ENCODE measurements at regions not wholly inside any gene's neighbourhood (a gene's known extent, or its start where the extent isn't known, plus 50 kb on each side); places are given as distances from the start of the nearest gene placed in this dataset.

GRCh38 chr3:31048143-31048542 is 153.7 kb upstream of the GADL1 start:
- Histone ChIP-seq H4K91ac (ENCODE audit: insufficient read depth, low read depth, low read length) (no peak overlapping the region), H3K4me3 (ENCODE audit: insufficient read depth, low read depth, low read length) (no peak overlapping the region), H3K23ac (ENCODE audit: low read depth, low read length) (no peak overlapping the region), H3K79me1 (ENCODE audit: low read depth in 1 of 2, low read length in 2 of 2) (no peaks in the 10 kb centered on the region), H3K27me3 (ENCODE audit: control insufficient read depth, insufficient read depth, low read length) (no peaks in the 10 kb centered on the region; the same call in 1 of the 2 replicates), H2BK20ac (ENCODE audit: low read depth, low read length) (no peak overlapping the region), H4K20me1 (ENCODE audit: insufficient read depth, low read length) (no peaks in the 10 kb centered on the region), H2BK5ac (ENCODE audit: low read depth, low read length, poor library complexity, severe bottlenecking) (no peak overlapping the region), H2BK15ac (ENCODE audit: low read depth, low read length) (no peak overlapping the region), H2BK120ac (ENCODE audit: low read depth, low read length) (no peak overlapping the region), H3K9ac (ENCODE audit: low read depth, low read length) (no peak overlapping the region), H3K9me1 (ENCODE audit: insufficient read depth, low read length) (no peaks in the 10 kb centered on the region), H3K4me1 (ENCODE audit: control insufficient read depth, insufficient read depth, low read length) (no peaks in the 10 kb centered on the region), H3K36me3 (ENCODE audit: control insufficient read depth, insufficient read depth, low read length) (no peaks in the 10 kb centered on the region), H3K9me3 (ENCODE audit: control insufficient read depth, insufficient read depth, low read length) (peaks cover under 1% of the 10 kb centered on the region; the same call in 1 of the 2 replicates), H3K27ac (ENCODE audit: insufficient read depth, low read length) (no peak overlapping the region), H4K5ac (ENCODE audit: low read depth, low read length) (no peak overlapping the region), H4K8ac (ENCODE audit: low read depth in 2 of 2, low read length in 2 of 2) (no peak overlapping the region), H2AFZ (replicated peaks; ENCODE audit: low read length, poor library complexity) (no peak overlapping the region), H3K14ac (replicated peaks; ENCODE audit: low read depth, low read length) (no peak overlapping the region), H2AK5ac (ENCODE audit: low read depth, low read length) (no peak overlapping the region), H3K4me2 (ENCODE audit: low read depth, low read length) (no peak overlapping the region), H3K4ac (ENCODE audit: low read depth, low read length) (no peak overlapping the region), H3K18ac (ENCODE audit: low read depth, low read length) (no peak overlapping the region), H3K56ac (ENCODE audit: extremely low read depth, insufficient read depth, low read length) (no peak overlapping the region), H2AK9ac (replicated peaks; ENCODE audit: low read depth, low read length, poor library complexity) (no peak overlapping the region)
- DNase-seq (no peak), ATAC-seq (ENCODE audit: low read depth) (no peak)
- intact Hi-C loops (cut with micrococcal nuclease) (no loop called here), in situ Hi-C loops (cut with MboI; ENCODE audit: low sequenced_read_pairs) (no loop called here), dilution Hi-C loops (cut with HindIII; ENCODE audit: low sequenced_read_pairs, unreplicated experiment) (no loop called here)
- POLR2A ChIA-PET (ENCODE audit: unreplicated experiment) = no interaction called here
- CTCF ChIA-PET = no interaction called here
- BruUV-seq (replicated peaks) = no TSS peak
- TF ChIP-seq POLR2A (IDR thresholded peaks at IDR 0.05; ENCODE audit: low read depth, low read length) (no peak), CHD1 (IDR thresholded peaks at IDR 0.05; ENCODE audit: low read depth, low read length) (no peak), RFX5 (IDR thresholded peaks at IDR 0.05; ENCODE audit: low read depth, low read length) (no peak)
- no CpG with 5 or more reads among the region's 2 CpGs for WGBS, 2 experiments (ENCODE audit: extremely low coverage in 2 of 2, insufficient read length in 1 of 2)

Measured in IMR-90 (cell line).